ENCODE measurements at regions not wholly inside any gene's neighbourhood (a gene's known extent, or its start where the extent isn't known, plus 50 kb on each side); places are given as distances from the start of the nearest gene placed in this dataset.

- intact Hi-C loops (cut with micrococcal nuclease; ENCODE audit: unreplicated experiment): no loop called here
- ChIA-PET POLR2A (no interaction called here), CTCF (no interaction called here)
- no peak for DNase-seq
- H3K27me3 Mint-ChIP-seq (ENCODE audit: insufficient read depth, unreplicated experiment): peaks cover 20% of the 10 kb centered on the region
- Histone ChIP-seq H3K4me3 (ENCODE audit: low read depth, low read length) (no peak overlapping the region), H3K9me3 (no peaks in the 10 kb centered on the region), H3K36me3 (ENCODE audit: control insufficient read depth, insufficient read depth, low read length) (no peaks in the 10 kb centered on the region), H3K27me3 (replicated peaks; ENCODE audit: control insufficient read depth, insufficient read depth, low read length) (no peaks in the 10 kb centered on the region), H3K4me1 (no peaks in the 10 kb centered on the region)
- no peaks in the 10 kb centered on the region for H3K36me3 Mint-ChIP-seq (ENCODE audit: insufficient read depth, unreplicated experiment)
- TF ChIP-seq CTCF (IDR thresholded peaks at IDR 0.05; ENCODE audit: insufficient read depth in 1 of 2, low read depth in 1 of 2, low read length in 1 of 2, severe bottlenecking in 1 of 2, unreplicated experiment in 1 of 2): no peak
- BruUV-seq (replicated peaks): no TSS peak
- no peak overlapping the region for H3K4me3 Mint-ChIP-seq (ENCODE audit: unreplicated experiment)
- no peak overlapping the region for H3K27ac Mint-ChIP-seq (ENCODE audit: unreplicated experiment)
- no peaks in the 10 kb centered on the region for H3K9me3 Mint-ChIP-seq (ENCODE audit: unreplicated experiment)
- no peaks in the 10 kb centered on the region for H3K4me1 Mint-ChIP-seq (ENCODE audit: low read depth, unreplicated experiment)
Measured at GRCh38 chr2:129550536-129550935, 428.9 kb upstream of the RAB6C start.

- H3K27ac Mint-ChIP-seq (ENCODE audit: unreplicated experiment): no peak overlapping the region
- DNase-seq: no peak
- H3K4me1 Mint-ChIP-seq (ENCODE audit: low read depth, unreplicated experiment): no peaks in the 10 kb centered on the region
- Histone ChIP-seq H3K27me3 (replicated peaks; ENCODE audit: control insufficient read depth, insufficient read depth, low read length) (no peaks in the 10 kb centered on the region), H3K9me3 (no peaks in the 10 kb centered on the region), H3K4me1 (no peaks in the 10 kb centered on the region), H3K36me3 (ENCODE audit: control insufficient read depth, insufficient read depth, low read length) (no peaks in the 10 kb centered on the region), H3K4me3 (ENCODE audit: low read depth, low read length) (no peak overlapping the region)
- CTCF ChIA-PET: interaction anchor here (0.9 kb wide), 1 partner anchor 819 kb away, joined by 3 read pairs; no protein-coding TSS in a partner anchor
- H3K27me3 Mint-ChIP-seq (ENCODE audit: insufficient read depth, unreplicated experiment): peaks cover 31% of the 10 kb centered on the region
- POLR2A ChIA-PET: no interaction called here
- no peaks in the 10 kb centered on the region for H3K9me3 Mint-ChIP-seq (ENCODE audit: unreplicated experiment)
- BruUV-seq (replicated peaks): no TSS peak
- TF ChIP-seq CTCF (IDR thresholded peaks at IDR 0.05; ENCODE audit: insufficient read depth in 1 of 2, low read depth in 1 of 2, low read length in 1 of 2, severe bottlenecking in 1 of 2, unreplicated experiment in 1 of 2): no peak
- no peak overlapping the region for H3K4me3 Mint-ChIP-seq (ENCODE audit: unreplicated experiment)
- no peaks in the 10 kb centered on the region for H3K36me3 Mint-ChIP-seq (ENCODE audit: insufficient read depth, unreplicated experiment)
- intact Hi-C loops (cut with micrococcal nuclease; ENCODE audit: unreplicated experiment): no loop called here
Measured at GRCh38 chr2:129554373-129554772, 425.1 kb upstream of the RAB6C start.

GRCh38 chr2:129559101-129559500, 420.4 kb upstream of the RAB6C start:
- no peak overlapping the region for H3K4me3 ChIP-seq (ENCODE audit: low read depth, low read length)
- no peak for DNase-seq
- H3K36me3 ChIP-seq (ENCODE audit: control insufficient read depth, insufficient read depth, low read length): no peaks in the 10 kb centered on the region
- intact Hi-C loops (cut with micrococcal nuclease; ENCODE audit: unreplicated experiment): no loop called here
- BruUV-seq (replicated peaks): no TSS peak
- peaks cover 25% of the 10 kb centered on the region for H3K27me3 Mint-ChIP-seq (ENCODE audit: insufficient read depth, unreplicated experiment)
- H3K4me3 Mint-ChIP-seq (ENCODE audit: unreplicated experiment): no peak overlapping the region
- H3K36me3 Mint-ChIP-seq (ENCODE audit: insufficient read depth, unreplicated experiment): no peaks in the 10 kb centered on the region
- POLR2A ChIA-PET: no interaction called here
- H3K9me3 Mint-ChIP-seq (ENCODE audit: unreplicated experiment): no peaks in the 10 kb centered on the region
- CTCF ChIA-PET: no interaction called here
- H3K27ac Mint-ChIP-seq (ENCODE audit: unreplicated experiment): no peak overlapping the region
- TF ChIP-seq CTCF (IDR thresholded peaks at IDR 0.05; ENCODE audit: insufficient read depth in 1 of 2, low read depth in 1 of 2, low read length in 1 of 2, severe bottlenecking in 1 of 2, unreplicated experiment in 1 of 2): no peak
- H3K27me3 ChIP-seq (replicated peaks; ENCODE audit: control insufficient read depth, insufficient read depth, low read length): no peaks in the 10 kb centered on the region
- no peaks in the 10 kb centered on the region for H3K9me3 ChIP-seq
- H3K4me1 Mint-ChIP-seq (ENCODE audit: low read depth, unreplicated experiment): no peaks in the 10 kb centered on the region
- H3K4me1 ChIP-seq: no peaks in the 10 kb centered on the region

All from Caco-2 (cell line).